Fibroblast of peridontal ligament (primary cell): ENCODE measurements at regions not wholly inside any gene's neighbourhood (a gene's known extent, or its start where the extent isn't known, plus 50 kb on each side); places are given as distances from the start of the nearest gene placed in this dataset.

Experiments used
- DNase-seq: peaks from one replicate; pipeline ENCODE4 v3.0.0-alpha.2; 2010; ENCODE audit errors: extremely low read depth

DNA sequence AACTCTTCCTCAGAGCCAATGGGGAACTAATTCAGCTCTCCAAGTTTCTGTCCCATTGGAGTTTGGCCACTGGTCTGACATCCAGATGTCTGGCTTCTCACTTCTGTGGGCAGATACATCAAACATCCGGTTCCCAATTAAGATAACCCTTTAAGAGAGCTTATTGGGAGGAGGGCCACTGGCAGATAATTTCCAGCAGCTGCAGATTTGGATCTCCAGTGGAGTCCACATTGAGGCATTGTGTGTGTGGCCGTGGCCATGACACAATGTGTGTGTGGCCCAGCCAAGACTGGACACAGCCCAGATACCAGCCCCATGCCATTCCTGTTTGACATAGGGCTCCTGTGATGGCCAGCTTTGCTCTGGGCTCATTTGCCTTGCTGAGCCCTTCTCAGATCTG lies 110.5 kb upstream of the MAP1B start:
- no peak for DNase-seq

DNA sequence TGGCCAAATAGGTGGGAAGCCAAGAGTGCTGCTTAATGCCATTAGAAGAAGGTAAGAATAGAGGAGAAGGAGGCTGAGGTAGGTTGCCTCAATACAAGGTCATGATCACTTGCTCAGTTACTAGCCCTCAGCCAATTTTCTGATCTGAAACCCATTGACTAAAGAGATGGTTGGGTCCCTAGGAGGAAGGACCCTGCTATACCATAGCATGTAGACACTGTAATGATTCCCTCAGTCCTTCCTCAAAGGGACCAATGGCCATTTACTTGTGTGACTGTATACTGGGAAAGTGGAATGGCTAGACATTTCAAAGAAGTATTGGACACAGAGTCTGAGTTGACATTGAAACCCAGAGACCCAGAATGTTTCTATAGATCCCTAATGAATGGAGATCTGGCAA lies 108.5 kb upstream of the MAP1B start:
- DNase-seq, result no peak

DNA sequence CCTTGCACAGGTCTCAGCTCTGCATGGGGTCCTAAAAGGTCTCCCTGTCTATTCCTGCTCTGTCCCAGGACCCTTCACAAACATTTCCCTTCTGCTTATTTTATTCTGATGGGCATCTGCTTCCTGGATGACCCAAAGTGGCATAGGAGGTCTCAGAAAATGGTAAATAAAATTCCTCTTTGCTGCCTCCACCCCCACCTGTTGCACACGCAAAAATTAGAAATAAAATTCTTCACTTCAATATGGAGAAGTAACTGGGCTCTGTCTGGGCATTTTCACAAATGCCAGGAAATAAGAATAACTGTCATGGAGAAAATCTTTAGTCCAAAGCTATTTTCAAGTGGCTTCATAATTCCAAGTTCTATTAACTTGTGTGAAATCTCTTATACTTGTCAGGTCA lies 106.6 kb upstream of the MAP1B start:
- no peak for DNase-seq

DNA sequence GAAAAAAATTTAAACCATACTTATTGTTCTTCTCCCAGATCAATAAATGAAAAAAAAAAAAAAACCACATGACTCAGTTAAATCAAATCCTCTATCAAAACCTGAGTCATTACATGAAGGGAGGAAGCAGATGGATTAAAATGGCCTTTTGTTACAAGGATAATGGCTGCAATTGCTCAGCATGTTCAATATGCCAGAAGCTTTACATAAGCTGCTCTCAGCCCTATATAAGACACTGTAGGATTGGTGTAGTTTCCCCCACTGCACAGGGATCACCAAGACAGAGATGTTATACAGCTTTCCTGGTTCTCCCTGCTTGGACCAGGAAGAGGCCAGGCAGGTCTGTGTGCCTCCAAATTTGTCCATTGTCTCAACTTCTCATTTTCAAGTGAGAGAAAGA lies 101.6 kb upstream of the MAP1B start:
- no peak for DNase-seq

DNA sequence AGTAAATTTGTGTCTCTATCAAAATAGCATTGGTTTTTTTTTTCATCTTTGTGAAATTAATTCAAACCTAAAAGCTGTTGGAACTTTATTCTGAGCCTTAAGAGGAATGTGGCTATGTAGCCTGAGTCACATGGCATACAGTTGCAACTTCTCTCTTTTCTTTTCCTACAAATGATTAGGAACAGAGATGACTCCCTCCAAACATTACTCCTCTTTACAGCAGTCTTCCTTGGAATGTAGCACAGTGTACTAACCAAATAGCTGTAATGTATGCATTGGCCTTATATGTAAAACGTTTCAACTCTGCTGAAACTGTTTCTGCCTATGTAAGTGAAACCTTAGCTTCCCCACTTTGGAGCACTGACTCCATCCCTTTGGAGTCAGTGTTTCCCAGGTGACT lies 100.9 kb upstream of the MAP1B start:
- peak; percentile 5 for DNase-seq

DNA sequence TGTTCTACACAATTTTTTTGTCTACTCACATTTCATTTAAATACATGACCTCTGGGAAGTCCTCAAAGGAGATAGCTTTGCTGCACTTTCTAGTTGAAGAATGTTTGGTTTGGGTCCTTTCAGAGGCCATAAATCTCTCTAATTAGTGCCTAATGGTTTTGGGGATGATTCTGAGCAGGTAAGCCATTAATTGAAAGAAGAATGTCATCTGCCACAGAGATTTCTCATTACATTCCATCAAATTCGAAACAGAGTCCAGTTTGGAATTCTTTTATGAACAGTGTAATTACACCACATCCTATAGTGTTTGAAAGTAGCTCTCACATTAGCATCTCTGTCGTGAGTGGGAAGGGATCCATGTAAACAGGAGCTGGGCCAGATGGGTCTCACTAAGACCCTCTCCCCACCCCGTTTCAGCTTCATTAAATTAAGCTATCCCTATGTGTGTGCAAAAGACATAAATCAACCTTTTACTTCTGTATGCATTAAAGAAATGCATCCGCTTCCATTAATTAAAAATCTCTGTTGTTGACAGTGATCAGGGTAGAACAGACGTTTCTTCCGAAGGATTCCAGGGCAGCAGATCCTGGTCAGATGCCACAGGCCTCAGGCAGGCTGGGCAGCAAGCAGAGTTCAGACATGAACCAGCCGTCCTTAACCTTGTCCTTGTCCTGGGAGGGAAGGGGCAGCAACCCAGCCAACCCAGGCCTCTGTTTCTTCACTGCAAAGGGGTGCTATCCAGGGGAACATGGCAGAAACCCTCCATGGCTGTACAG lies 99.8 kb upstream of the MAP1B start:
- no peak for DNase-seq

DNA sequence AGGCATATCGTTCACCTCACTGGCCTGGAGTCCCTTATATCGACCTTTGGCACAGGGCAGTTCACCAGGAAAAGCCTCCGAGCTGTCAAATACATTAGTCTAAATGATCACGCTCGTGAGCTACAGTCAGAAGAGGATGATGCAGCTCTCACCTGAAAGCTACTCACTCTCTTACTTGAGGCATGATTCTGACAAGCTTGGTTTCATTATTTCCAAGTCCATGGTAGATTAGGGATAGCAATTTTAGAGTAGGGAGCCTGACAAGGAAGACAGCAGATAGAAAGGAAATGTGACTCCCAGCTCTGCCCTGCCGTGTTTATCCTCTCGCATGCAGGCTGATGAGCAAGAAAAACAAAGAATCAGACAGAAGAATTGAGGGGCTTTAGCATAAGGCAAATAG lies 98.0 kb upstream of the MAP1B start:
- no peak for DNase-seq

DNA sequence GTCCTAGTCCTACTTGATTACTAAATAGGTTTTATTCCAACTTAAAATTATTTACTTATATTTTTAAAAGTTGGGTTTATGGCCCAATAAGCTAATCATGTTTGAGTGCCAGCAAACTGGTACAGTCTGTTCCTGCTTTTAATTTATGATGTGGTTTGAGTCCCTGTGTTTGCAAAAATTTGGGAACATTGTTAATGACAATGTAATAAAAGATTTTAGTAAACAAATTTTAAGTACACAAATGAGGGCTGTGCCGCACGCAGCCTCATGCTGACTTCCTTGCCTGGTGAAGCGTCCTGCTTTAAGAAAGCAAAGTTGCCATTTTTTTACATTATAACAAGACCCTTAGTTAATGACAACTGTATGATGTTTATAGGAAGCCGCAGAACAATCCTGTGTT lies 96.8 kb upstream of the MAP1B start:
- DNase-seq, result no peak

DNA sequence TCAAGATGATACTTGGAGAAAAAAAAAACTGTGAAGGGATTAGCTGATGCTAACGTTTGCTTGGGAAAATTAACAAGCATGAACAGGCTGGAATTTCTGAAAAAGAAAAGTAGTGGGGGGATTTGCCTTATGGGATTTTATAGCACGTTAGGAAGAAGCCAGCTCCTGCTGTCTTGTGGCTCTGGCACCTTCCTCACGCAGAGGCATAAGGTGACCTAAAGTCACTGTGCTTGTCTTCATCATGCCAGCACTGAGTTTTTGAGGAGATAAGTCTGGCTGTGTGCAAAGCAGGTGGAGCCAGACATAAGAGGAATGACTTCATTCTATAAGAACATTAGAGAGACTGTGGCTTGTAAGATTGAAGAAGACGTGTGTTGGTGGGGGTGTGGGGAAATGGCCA lies 94.4 kb upstream of the MAP1B start:
- no peak for DNase-seq

DNA sequence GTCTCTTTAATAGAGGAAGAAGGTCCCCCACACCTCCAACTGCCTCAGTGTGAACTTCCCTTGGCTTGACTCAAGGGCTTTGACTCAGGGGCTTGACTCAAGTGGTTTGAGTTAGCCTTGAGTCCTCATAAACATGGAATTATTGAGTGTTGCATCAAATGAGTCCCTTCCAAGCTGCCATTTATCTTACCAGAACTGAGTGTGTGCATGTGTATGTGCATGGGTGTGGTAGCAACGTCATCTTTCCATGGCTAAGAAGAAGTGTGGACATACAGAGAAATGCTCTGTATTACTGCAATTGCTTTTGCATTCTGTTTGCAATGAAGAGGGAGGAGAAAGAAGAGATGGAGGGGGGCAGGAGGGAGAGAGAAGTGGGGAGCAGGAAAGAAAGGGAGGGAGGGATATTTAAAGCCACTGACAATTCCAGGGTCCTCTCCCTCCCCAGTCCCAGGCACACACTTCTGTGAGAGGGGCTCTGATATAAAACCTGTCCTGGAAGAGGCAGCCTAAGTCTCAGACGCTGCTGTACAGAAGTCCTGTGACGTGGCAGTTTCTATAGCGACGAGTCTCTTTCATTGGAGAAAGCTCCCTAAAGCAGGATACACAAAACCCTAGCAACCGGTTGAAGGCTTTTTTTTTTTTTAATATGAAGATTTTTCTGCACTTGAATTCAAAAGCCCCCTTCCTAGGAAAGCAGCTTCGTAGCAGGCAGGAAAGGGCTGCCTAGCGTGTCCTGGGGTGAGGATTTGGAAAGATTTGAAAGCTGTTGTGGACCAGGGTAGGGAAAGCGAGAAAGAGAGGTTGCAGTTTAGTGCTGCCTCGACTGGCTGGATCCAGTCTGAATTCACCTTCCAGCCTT lies 93.3 kb upstream of the MAP1B start:
- DNase-seq, result peak; percentile 67

DNA sequence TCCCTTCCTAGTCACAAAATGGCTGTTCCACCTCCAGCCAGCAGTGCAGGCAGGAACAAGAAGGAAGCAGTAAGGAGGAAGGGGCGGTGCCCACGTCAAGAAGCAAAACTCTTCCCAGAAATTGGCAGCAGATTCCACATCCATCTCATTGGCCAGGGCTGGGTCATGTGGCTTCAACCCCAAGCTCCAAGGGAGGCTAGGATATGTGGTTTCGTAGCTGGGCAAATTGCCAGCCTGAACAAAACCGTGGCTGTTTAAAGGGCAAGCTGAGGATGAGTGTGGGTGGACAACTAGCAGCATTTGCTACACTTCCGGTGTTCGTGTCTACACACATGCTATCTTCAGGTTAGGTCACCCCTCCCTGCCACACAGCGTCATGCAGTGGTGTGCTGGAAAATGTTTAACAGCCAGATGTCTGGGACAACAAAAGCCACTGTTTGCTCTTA lies 92.1 kb upstream of the MAP1B start:
- DNase-seq, result peak; percentile 38

DNA sequence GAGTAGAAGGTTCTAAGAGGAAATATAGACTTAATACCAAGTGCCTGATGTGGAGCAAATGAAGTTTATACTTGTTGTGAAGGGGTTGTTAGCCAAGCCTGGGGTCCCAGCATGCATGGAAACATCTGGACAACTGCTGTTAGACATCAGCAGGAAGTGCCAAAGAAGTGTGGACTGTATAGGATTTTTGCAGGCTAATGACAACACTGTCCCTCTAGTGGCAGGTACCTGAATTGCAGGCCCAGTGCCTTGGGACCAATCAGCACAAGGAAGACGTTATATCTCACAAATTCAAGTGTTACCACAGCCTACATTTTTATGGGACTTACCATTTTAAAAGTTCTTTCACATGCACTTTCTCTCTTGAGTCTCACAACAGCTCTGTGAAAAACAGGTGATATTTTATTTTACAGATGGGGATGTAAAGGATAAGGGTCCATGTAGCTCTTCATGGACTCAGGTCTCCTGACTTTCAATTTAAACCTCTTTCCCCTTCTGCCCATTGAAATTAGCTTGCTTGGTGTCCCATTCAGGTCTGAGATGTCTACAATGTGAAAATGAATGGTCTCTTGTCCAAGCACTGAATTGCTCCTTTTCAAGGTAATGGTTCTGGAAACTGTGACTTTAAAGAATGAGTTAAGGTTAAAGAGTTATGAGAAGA lies 89.0 kb upstream of the MAP1B start:
- peak; percentile 23 for DNase-seq

DNA sequence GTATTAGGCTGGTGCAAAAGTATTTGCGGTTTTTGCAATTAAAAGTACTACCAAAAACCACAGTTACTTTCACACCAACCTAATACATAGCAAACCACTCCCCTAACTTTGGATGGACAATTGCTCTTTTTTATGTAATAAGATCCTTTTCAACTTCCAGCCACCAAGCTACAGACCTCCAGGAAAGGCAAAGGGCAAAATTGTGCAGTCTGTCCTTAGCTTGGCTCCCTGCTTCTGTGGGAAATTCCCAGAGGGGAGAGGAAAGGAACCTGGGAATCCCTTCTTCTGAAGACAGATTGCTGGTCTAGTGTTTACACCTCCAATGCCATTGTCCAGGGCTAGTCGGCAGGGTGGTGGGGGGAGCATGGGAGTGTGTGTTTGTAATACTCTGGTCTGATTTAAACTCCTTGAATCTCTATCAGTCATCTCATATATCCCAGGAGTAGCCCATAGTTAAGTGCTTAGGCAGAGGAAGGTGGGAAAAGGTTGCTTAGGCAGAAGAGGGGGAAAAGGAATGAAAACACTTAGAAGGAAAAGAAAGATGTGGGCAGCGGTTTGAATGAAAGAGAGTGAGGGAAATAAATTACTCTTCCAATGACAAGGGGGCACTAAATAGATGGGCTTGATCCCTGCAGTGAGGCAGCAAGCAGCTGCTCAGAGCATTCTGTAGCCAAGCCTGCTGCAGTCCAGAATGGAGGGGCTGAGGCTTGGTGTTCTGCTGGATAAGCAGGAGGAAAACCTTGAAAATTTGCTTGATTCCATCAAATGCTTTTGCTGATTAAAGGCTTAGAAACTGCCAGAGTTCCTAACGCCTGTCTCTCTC lies 86.9 kb upstream of the MAP1B start:
- no peak for DNase-seq

DNA sequence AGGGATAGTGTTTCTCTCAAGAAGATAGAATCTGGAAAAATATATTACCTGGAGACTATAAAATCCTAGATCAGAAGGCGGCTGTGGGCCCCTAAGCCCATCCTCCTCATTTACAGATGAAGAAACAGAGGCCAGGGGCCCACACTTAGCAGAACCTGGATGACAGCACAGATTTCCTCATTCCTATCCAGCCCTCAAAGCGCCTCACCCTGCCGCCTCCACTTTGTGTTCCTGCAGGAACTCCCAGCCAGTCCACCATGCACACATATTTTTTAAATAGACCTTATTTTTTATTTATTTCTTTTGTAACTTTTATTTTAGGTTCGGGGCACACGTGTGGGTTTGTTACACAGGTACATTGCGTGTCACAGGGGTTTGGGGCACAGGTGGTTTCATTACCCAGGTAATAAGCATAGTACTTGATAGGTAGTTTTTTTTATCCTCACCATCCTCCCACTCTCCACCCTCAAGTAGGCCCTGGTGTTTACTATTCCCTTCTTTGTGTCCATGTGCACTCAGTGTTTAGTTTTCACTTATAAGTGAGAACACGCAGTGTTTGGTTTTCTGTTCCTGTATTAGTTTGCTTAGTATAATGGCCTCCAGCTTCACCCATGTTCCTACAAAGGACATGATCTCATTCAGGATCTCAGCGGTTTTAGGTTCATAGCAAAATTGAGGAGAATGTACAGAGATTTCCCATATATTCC lies 85.5 kb upstream of the MAP1B start:
- DNase-seq, result no peak

DNA sequence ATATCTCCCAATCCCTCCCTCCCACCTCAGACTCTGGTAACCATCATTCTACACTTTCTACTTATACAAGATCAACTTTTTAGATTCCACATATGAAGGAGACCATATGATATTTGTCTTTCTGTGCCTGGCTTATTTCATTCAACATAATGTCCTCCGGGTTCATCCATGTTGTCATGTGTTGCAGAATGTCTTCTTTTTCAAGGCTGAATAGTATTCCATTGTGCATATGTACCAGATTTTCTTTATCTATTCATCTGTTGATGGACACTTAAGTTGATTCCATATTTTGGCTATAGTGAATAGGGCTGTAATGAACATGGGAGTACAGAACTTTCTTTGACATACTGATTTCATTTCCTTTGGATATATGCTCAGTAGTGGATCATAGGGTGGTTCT lies 78.9 kb upstream of the MAP1B start:
- no peak for DNase-seq

DNA sequence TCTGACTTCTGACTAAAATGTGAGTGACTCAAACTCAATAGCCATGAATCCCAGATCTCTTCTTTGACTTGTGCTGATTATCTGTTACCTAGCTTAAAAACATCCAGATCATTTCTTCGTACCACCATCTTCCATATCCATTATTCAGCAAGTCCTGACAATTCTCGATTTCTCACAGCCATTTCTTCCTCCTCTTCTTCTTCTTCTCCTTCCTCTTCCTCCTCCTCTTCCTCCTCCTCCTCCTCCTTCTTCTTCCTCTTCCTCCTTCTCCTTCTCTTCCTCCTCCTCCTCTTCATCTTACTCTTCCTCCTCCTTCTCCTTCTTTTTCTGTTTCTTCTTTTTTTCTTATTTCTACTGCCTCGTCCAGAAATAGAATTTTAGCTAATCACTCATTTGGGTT lies 77.0 kb upstream of the MAP1B start:
- DNase-seq, result no peak

DNA sequence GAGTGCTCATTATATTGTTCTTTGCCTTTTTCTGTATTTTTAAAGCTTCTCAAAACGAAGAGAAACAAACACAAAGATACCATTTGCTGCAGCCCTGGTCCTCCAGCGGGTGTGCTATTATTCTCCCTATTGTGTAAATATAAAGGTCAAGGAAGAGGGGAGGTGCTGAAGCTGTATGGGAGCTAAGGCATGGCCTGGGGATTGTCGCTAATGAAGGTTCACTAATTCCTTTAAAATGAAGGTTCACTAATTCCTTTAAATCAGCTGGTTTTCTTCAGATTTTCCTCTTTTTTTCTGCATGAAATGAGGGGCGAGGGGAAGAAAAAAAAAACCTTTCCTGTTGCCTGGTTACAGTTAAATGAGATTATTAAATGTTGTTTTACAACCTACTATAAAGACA lies 74.5 kb upstream of the MAP1B start:
- DNase-seq, result no peak

DNA sequence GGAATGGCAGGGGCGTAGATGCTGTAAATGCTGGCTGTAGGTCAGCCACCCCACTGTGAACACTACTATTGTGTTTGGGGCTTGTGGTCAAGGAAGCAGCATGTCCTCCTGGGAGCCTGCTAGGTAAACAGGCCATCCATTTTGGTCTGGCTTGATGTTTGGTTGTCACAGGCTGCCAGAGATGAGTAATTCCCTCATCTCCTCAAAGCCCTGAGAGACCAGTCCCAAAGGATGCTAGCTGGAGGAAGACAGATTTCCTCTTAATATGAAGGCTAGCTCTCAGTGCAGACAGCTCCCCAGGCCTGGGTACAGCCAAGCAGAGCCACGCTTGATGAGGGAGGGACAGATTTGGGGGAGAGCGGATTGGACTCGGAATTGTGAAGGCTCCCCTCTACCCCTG lies 72.5 kb upstream of the MAP1B start:
- no peak for DNase-seq

DNA sequence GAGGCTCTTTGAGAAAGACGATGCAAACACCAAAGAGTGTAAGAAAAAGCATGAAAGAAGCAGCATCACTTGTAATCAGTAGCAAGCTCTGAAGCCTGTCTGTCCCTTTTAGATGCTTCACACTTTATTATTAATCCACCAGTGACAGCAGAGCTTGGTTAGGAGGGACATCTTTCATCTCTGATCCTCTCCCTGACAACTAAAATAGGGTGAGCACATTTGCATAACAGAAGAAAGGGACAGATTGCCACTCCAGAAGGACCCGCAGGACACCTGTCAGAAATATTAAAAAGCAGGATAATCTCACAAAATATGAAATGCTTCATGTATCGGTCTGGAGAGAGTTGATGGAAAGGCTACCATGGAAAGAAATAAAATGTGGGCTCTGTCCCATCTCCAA lies 71.4 kb upstream of the MAP1B start:
- DNase-seq, result no peak

DNA sequence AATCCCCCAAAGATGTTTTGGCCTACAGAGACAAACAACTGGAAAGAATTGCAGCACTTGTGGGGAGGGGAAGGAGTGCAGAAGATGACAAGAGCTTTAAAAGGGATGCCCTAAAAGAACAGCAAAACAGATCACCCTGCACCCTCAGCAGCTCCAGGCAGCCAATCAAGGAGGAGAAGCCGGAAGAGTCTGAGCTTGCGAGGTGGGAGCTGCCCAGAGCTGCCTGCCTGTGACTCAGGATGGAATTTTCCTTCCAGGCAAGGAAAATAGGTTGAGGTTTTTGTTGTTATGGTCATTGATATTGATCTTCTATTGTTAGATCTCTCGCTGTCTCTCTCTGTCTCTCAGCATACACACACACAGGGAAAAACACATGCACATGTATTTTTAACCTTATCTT lies 70.3 kb upstream of the MAP1B start:
- peak; percentile 3 for DNase-seq

DNA sequence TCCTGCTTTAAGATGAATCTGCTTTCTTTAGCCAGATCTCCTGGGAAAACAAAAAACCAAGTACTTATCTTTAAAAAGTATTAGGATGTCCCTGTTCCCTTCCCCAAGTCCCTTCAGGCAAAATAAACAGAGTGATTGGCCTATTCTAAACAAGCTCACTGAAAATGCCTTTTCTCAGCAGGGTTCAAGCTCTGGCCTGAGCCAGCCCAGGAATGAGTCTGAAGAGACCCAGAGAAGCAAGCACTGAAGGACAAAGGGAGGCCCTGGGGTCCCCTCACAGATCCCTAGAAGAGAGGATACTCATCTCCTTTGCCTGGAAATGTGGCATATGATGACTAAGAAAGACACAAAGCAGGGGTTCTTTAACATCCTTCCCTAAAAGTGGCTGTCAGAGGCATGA lies 66.8 kb upstream of the MAP1B start:
- no peak for DNase-seq
